Panc1 (cell line): ENCODE measurements at regions not wholly inside any gene's neighbourhood (a gene's known extent, or its start where the extent isn't known, plus 50 kb on each side); places are given as distances from the start of the nearest gene placed in this dataset.

Experiments
- ATAC-seq: fragments of 200-7000 bp; cut with Tn5 transposase; 2 replicates; pipeline ENCODE4 v1.9.1; 2020; ENCODE audit warnings: mild to moderate bottlenecking, moderate library complexity
- BruUV-seq: library from RNA; stranded (reverse); fragments of 400-500 nt; replicated peaks from 2 replicates; lab custom pipeline; 2021; lab: Mats Ljungman, UMichigan
- CTCF ChIA-PET: fragments of 300-600 bp; sonication (Branson Sonifier 250); formaldehyde crosslinking; loops from one replicate; lab custom pipeline; 2022; ENCODE audit warnings: antibody characterized with exemption; lab: Charles Lee
- POLR2A ChIA-PET: fragments of 300-600 bp; sonication (Branson Sonifier 250); formaldehyde crosslinking; loops from one replicate; lab custom pipeline; 2022; ENCODE audit warnings: antibody characterized with exemption; lab: Charles Lee
- DNase-seq: peaks from one replicate; pipeline ENCODE4 v3.0.0-alpha.2; 2010; ENCODE audit warnings: low read depth, low spot score
- H3K27ac ChIP-seq: 2 replicates; pipeline ENCODE4 v1.5.1; 2011; ENCODE audit warnings: mild to moderate bottlenecking, low read length, inconsistent platforms
- H3K27me3 ChIP-seq: fragments of 200-500 bp; sonication (Bioruptor generic); 2 replicates; pipeline ENCODE4 v1.6.0; 2014; ENCODE audit warnings: low read length, inconsistent platforms; ENCODE audit not compliant: control insufficient read depth, insufficient read depth
- H3K36me3 ChIP-seq: fragments of 200-500 bp; sonication (Bioruptor generic); 2 replicates; pipeline ENCODE4 v1.5.1; 2014; ENCODE audit warnings: inconsistent platforms, mild to moderate bottlenecking, low read length, moderate library complexity; ENCODE audit not compliant: control insufficient read depth, insufficient read depth
- H3K4me1 ChIP-seq: 2 replicates; pipeline ENCODE4 v1.5.1; 2011; ENCODE audit warnings: inconsistent platforms, mild to moderate bottlenecking, low read length, moderate library complexity; ENCODE audit not compliant: control insufficient read depth, insufficient read depth
- H3K4me3 ChIP-seq, 2 experiments: 2 replicates each; pipeline ENCODE4 v1.5.1; 2011 to 2012; ENCODE audit warnings: low read depth in 2 of 2, low read length in 2 of 2, mild to moderate bottlenecking in 2 of 2, inconsistent platforms in 1 of 2, moderate library complexity in 1 of 2
- H3K9me3 ChIP-seq: fragments of 200-500 bp; sonication (Bioruptor generic); 2 replicates; pipeline ENCODE4 v1.5.1; 2014; ENCODE audit warnings: low read depth, mild to moderate bottlenecking, inconsistent platforms, low read length, moderate library complexity; ENCODE audit not compliant: control insufficient read depth, insufficient read depth
- CTCF ChIP-seq: fragments of 450-650 bp; IDR thresholded peaks from 2 replicates; pipeline ENCODE4 v1.5.1; 2017; ENCODE audit warnings: mild to moderate bottlenecking
- POLR2AphosphoS5 ChIP-seq: IDR thresholded peaks from 2 replicates; pipeline ENCODE4 v1.6.1; 2012; ENCODE audit warnings: mild to moderate bottlenecking, low read depth, low read length, moderate library complexity
- REST ChIP-seq, 2 experiments: IDR thresholded peaks; 2 replicates each; pipeline ENCODE4 v1.6.1; 2011 to 2012; ENCODE audit warnings: low read depth in 2 of 2, control low read depth in 1 of 2, low read length in 1 of 2, mild to moderate bottlenecking in 1 of 2, moderate library complexity in 1 of 2; ENCODE audit not compliant: insufficient read depth in 1 of 2
- SIN3A ChIP-seq: IDR thresholded peaks from 2 replicates; pipeline ENCODE4 v1.6.1; 2012; ENCODE audit warnings: low read depth, mild to moderate bottlenecking, low read length, moderate library complexity, borderline replicate concordance; ENCODE audit not compliant: insufficient read depth
- TCF7L2 ChIP-seq: IDR thresholded peaks from 2 replicates; pipeline ENCODE4 v1.6.1; 2011; ENCODE audit warnings: mild to moderate bottlenecking, low read depth, low read length, inconsistent platforms
- in situ Hi-C: cut with HindIII; loops from 2 replicates; pipeline ENCODE4 v1.10.0; 2016; ENCODE audit warnings: low sequenced_read_pairs, low pct_unique_long_range_greater_than_20kb
- intact Hi-C: fragments of 100-400 bp; cut with micrococcal nuclease; formaldehyde crosslinking; loops from one replicate; pipeline ENCODE4 v1.10.0; 2022; ENCODE audit not compliant: unreplicated experiment

- Histone ChIP-seq H3K4me3 (no peak overlapping the region), H3K36me3 (no peaks in the 10 kb centered on the region), H3K4me1 (no peaks in the 10 kb centered on the region), H3K9me3 (no peaks in the 10 kb centered on the region), H3K27ac (no peak overlapping the region), H3K27me3 (no peaks in the 10 kb centered on the region)
- BruUV-seq, result no TSS peak
- ChIA-PET CTCF (no interaction called here), POLR2A (no interaction called here)
- in situ Hi-C loops, result no loop called here
- ATAC-seq (no peak), DNase-seq (no peak)
- intact Hi-C loops, result no loop called here
- TF ChIP-seq REST (IDR thresholded peaks at IDR 0.05; ENCODE audit: insufficient read depth in 1 of 2, low read depth in 2 of 2, low read length in 1 of 2) (no peak), SIN3A (no peak), TCF7L2 (no peak)
These were observed 1723.9 kb upstream of the CDH6 start for GRCh38 chr5:29469581-29469980.

- intact Hi-C loops (no loop called here), in situ Hi-C loops (no loop called here)
- ChIA-PET CTCF (no interaction called here), POLR2A (interaction anchor here (0.6 kb wide), 1 partner anchor 1241 kb away, joined by 4 read pairs; no protein-coding TSS in a partner anchor)
- Histone ChIP-seq H3K27ac (no peak overlapping the region), H3K36me3 (no peaks in the 10 kb centered on the region), H3K4me3 (no peak overlapping the region), H3K9me3 (no peaks in the 10 kb centered on the region), H3K27me3 (no peaks in the 10 kb centered on the region), H3K4me1 (no peaks in the 10 kb centered on the region)
- BruUV-seq, result no TSS peak
- no peak for DNase-seq
- ATAC-seq, result no peak
- TF ChIP-seq TCF7L2, result no peak
- no peak for TF ChIP-seq CTCF
- TF ChIP-seq SIN3A, result no peak
- no peak for TF ChIP-seq REST (IDR thresholded peaks at IDR 0.05; ENCODE audit: insufficient read depth in 1 of 2, low read depth in 2 of 2, low read length in 1 of 2)
- no peak for TF ChIP-seq POLR2AphosphoS5
These were observed 1731.2 kb upstream of the CDH6 start for GRCh38 chr5:29462241-29462640.
